GM19438 (cell line): ENCODE measurements at regions not wholly inside any gene's neighbourhood (a gene's known extent, or its start where the extent isn't known, plus 50 kb on each side); places are given as distances from the start of the nearest gene placed in this dataset.
"Not testable (repeated sequence)": the region's sequence is repeated elsewhere in the genome, so short reads cannot be mapped to it uniquely, and the experiment has no call there.

Source experiments
- ATAC-seq: cut with Tn5 transposase; IDR thresholded peaks from one replicate; pipeline ENCODE4 v1.9.1; 2021; ENCODE audit warnings: low read depth; ENCODE audit not compliant: unreplicated experiment

DNA sequence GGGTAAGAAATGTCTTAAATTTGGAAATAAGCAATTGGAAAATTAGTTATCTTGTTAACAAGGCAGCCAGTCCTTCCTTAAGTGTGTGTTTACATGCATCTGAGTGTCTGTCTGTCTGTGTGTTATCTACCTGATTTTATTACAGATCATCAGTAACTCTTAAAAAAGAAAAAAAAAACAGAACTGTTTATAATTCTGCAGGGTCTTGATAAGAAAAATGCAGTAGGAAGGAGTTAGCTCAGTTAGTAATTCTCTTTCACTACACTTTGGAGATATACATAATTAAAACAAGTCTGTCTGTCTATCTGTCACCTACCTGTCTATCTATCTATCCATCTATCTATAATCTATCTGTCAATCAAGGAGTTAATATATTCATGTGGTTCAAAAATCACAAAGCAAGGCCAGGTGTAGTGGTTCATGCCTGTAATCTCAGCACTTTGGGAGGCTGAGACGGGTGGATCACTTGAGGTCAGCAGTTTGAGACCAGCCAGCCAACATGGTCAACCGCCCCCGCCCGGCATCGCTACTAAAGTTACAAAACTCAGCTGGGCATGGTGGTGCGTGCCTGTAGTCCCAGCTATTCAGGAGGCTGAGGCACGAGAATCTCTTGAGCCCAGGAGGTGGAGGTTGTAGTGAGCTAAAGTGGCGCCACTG is 135.5 kb upstream of the SGO1 start:
- no peak for ATAC-seq

DNA sequence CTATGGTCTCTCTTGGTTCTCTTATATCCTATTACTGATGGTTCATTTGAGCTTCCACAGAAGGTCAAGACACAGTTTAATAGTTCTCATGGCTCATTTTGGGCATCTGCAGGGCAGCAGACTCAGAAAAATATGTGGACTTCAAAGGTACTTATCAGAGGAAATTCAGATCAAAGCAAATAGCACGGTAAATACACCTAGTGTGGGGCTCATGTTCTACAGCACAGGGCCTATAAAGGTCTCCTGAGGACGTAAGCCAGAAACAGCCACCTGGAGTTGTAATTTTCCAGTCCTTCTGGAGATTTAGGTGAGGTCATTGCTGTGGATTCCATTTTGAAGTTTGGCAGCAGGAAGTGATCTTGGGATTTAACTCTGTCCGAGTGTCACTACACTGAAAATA is 134.5 kb upstream of the SGO1 start:
- ATAC-seq: no peak

DNA sequence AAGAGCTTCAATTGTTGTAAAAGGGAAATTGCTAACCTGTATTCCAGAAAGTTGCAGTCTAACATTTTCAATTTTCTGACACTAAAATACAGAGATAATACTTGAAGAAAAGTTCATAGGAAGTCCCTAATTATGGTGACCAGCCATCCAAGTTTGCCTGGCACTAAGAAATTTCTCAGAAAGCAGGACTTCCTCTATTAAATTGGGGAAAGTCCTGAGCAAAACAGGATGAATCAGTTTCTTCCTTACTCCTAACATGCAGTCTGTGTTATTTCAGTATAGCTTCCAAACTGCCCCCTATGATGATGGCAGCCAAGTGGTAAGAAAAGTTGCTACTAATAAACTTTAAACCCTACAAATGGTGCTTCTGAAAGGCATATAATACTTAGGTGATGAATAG is 133.5 kb upstream of the SGO1 start:
- ATAC-seq: no peak

DNA sequence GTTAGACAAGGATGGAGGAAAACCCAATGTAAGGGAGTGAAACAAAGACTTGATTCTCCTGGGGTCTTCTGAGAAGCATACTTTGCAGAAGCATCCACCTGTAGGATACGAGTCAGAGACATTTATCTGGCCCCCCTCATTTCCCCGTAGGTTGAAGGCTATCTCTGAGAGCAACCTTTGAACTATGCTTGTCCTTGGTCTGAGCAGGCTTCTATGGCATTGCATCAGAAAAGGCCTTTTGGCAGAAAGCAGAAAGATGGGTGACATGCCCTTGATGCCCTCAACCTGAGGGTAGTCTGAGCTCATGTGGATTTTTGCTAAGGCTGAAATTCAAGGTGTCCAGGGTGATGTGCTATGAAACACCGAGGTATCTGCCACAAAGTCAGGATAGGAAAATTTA is 131.6 kb upstream of the SGO1 start:
- no peak for ATAC-seq

DNA sequence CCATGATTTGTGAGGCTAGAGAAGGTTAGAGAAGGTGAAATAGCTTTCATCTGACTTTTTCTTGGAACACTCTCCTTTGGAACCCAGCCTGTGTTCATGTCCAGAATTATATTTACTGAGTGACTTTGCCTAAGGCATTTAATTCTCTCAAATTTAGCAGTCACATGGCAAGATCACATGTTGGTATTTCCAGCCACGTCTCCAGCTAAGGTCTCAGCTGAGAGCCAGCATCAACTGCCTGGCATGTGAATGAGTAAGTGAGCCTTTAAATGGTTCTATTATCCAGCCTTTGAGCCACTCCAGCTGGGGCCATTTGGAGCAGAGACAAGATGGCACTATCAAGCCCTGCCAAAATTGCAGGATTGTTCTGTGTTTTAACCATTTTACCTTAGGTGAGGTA is 130.2 kb upstream of the SGO1 start:
- ATAC-seq: no peak

DNA sequence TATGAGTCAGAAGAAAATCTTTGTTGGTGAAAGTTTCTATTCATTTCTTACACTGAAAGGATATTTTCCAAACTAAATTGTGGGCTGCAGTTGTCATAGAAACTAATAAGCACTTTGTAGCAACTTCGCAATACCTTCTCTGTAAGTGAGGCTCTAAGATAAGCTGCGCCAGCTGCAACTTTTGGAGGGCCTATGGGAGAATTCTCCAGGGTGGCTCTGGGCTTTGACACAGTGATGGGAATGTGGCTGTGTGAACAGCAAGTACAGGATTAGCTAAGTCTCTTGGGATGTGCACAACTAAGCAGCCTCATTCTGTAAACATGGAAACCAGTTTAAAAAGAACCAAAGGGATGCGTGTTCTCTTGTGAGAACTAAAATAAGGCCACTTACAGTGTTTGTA is 124.6 kb upstream of the SGO1 start:
- ATAC-seq: no peak

DNA sequence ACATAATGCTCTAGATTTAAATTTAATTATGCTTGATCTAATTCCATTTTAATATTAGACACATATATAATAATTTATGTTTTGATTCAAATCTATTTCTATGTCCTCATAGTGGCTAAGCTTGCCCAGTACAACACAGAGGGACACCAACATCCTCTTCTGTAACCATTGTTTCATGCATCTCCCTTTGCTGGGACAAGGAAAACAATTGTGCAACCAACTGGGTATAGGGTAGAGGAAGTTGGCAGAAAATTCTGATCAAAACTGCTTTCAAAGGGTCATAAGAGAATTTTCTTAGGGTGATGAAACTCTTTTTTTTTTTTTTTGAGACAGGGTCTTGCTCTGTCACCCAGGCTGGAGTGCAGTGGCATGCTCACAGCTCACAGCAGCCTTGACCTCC is 121.4 kb upstream of the SGO1 start:
- ATAC-seq: no peak

DNA sequence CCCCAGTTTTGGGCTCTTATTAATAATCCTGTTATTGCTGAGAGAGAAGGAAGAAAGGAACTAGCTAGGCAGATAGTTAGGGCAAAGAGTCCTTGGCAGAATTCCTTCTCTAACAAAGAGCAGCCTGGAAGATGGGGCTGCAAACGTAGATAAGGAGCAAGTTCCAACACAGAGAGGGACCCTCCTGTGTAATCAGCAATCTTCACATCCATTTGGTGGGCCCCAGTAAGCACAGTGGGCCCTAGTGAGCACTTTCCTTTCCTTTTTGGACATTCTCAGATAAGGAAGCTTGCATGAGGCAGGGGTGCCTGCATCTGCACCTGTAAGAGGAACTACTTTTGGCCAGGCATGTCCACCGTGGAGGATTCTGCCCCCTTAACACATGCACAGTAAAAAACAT is 119.6 kb upstream of the SGO1 start:
- ATAC-seq: no peak

DNA sequence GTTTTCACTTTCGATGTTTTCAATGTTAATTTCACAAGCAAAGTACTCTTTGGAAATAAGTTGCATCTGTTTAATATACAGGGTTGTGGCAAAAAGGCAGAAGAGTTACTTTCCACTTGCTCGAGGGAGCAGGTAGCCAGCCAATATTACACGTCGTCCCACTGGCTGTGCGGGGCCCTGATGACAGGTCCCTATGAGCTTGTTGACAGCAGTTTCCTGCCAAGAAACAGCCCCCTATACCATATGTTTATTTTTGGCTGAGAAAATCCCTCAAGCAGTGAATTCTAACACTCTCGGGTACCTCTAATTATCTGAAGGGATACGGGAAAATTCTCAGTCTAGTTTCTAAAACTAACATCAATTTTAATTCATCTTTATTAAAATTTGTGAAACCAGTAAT is 116.8 kb upstream of the SGO1 start:
- ATAC-seq: no peak

DNA sequence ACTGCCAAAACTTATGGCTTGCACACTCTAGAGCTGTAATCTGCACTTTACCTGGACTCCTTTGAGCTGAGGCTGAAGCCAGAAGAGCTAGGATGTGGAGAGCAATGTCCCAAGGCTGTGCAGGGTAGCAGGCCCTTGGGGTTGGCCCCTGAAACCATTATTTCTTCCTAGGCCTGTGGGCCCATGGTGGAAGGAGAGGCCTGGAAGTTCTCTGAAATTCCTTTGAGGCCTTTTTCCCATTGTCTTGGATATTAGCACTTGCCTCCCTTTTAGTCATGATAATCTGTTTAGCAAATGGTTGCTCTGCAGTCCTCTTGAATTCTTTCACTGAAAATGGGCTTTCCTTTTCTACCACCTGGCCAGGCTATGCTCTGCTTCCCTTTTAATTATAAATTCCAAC is 102.0 kb upstream of the SGO1 start:
- ATAC-seq: no peak

DNA sequence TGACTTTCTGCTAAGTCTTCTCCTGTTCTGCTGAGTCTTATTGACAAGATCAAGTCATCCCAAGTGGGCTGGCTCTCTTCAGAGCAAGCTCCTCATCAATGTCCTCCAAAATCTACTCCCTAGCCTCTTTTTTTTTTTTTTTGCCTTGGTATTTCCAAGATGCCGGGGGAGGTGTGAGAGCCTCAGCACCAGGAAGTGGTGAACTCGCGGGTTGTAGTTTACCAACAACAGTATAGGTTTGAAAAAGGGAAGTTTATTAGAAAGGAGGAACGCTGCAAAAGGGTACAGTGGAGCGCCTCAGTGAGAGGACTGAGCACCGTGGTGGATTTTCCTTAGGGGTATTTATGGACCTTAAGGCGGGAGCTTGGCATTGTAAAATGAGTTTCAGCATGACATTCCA is 94.3 kb upstream of the SGO1 start:
- no peak for ATAC-seq

DNA sequence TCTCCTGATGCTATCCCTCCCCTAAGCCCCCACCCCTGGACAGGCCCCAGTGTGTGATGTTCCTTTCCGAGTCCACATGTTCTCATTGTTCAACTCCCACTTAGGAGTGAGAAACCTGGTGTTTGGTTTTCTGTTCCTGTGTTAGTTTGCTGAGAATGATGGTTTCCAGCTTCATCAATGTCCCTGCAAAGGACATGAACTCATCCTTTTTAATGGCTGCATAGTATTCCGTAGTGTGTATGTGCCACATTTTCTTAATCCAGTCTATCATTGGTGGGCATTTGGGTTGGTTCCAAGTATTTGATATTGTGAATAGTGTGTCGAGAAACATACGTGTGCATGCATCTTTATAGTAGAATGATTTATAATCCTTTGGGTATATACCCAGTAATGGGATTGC is 80.0 kb upstream of the SGO1 start:
- ATAC-seq: not testable (repeated sequence)

DNA sequence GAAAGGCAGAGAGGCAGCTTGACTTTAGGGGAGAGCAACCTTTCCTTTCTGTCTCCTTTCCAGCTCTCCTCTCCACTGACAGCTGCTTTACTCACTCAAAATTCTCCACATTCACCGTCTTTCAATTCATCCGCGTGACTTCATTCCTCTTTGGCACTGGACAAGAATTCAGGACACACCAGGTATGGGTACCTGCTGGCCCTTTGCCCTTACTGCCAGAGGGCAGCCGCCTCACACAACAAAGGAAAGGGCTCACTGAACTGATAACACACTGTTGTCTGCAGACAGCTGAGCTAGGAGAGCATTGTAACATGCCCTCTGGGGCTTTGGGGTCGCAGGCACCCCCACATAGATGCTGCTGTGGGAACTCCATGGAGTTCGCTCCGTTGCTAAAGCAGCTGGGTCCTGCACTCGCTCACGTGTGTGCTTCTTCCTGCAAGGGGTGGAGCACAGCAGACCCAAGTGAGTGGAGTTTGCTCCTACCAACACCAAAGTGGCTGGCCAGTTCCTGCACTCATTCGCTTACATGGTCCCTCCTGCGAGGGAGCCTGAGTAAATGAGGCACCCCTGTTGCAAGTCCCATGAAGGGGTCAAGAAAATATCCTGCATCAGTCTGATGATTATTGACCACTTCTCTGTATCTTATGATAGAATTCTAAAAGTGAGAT is 79.0 kb upstream of the SGO1 start:
- ATAC-seq: no peak

DNA sequence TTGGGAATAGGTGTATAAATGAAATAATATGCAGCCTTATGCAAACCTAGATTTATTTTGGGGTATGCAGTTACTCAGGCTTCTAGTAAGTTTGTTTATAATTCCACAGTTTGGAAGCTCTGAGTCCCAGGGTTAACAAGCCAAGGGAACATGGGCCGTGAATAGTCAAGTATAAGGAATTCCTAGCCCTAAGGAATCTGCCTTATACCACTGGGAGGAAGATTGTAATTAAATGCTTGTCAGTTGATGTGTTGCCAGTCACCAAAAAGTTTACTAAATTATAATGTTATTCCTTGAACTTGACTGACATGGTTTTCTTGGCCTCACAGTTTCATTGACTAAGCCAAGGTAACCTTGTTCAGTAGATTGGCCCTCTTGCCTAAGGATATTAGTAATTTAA is 72.4 kb upstream of the SGO1 start:
- ATAC-seq: no peak

DNA sequence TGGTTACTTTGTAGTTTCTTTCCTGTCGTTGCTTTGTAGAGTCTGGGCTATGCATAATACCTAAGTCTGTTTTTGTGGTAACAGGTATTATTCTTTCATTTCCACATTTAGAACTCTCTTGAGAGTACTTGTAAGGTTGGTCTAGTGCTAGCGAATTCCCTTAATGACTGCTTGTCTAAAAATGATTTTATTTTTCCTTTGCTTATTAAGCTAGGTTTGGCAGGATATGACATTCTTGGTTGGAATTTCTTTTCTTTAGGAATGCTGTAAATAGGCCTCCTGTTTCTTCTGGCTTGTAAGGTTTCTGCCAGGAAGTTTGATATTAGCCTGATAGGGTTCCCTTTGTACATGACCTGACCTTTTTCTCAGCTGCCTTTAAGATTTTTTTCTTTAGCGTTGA is 70.1 kb upstream of the SGO1 start:
- ATAC-seq: no peak

DNA sequence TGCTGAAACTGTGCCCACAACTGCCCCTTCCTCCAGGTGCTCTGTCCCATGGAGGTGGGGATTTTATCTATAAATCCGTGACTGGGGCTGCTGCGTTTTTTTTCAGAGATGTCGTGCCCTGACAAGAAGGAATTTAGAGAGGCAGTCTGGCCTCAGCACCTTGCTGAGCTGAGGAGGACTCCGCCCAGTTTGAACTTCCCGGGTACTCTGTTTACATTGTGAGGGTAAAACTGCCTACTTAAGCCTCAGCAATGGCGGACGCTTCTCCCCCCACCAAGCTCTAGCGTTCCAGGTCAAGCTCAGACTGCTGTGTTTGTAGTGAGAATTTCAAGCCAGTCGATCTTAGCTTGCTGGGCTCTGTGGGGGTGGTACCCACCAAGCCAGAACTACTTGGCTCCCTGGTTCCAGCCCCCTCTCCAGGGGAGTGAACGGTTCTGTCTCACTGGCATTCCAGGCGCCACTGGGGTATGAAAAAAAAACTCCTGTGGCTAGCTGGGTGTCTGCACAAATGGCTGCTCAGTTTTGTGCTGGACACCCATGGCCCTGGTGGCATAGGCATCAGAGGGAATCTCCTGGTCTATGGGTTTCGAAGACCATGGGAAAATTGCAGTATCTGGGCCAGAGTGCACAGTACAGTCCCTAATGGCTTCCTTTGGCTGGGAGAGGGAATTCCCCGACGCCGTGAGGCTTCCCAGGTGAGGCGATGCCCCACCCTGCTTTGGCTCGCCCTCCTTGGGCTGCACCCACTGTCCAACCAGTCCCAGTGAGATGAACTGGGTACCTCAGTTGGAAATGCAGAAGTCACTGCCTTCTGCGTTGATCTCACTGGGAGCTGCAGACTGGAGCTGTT is 68.5 kb upstream of the SGO1 start:
- no peak for ATAC-seq

DNA sequence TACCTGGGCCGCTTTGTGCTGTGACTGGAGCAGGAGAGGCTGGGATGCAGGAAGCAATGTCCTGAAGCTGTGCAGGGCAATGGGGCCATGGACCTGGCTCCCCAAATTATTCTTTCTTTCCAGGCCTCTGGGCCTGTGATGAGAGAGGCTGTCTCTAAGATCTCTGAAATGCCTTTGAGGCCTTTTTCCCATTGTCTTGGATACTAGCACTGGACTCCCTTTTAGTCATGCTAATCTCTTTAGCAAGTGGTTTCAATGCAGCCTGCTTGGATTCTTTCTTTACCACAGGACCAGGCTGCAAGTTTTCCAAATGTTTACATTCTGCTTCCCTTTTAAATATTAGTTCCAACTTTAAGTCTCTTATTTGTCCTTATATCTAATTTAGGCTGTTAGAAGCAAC is 64.8 kb upstream of the SGO1 start:
- ATAC-seq: no peak

DNA sequence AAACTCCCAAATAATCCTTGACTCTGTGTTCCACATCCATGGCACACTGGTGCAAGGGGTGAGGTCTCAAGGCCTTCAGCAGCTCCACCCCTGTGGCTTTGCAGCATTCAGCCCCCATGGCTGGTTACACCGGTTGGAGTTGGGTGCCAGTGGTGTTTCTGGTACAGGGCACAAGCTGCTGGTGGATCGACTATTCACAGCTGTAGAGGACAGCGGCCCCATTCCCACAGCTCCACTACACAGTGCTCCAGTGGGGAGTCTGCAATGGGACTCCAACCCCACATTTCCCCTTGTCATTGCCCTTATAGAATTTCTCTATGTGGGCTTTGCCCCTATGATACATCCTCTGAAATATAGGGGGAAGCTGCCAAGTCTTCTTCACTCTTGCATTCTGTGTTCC is 64.3 kb upstream of the SGO1 start:
- ATAC-seq: no peak

DNA sequence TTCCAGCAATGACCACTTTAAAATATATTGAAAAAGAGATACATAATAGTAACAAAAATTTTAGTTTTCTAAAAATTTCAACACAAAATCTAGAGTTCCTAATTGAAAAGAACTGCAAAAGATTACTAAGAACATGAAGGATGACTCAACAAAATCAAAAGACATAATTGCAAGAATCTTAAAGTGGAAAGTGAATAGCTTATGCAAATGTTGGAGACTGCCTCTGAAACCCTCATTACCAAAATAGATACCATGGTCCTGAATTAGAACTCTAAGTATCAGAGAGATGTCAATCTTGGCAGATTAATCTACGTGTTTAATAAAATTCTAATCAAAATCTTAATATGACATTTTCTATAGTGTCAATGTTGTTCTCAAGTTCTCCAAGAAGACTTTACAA is 60.7 kb upstream of the SGO1 start:
- no peak for ATAC-seq

DNA sequence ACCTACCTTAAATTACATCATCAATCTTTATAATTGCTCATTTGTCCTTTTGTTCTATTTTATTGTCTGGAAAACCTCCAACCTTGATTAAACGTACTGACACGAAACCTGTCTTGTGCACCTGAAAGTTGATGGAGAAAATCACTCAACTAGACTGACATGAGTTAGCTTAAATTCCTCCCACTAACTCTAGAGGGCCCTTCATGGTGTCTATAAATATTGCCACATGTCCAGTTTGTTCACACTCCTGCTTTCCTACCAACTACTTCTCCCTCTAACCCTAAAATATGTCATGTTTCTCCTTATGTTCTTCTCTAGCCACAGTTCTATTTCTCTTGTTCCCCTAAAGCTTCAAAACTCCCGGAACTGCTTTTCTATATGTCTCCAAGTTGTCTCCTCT is 59.8 kb upstream of the SGO1 start:
- ATAC-seq: no peak

DNA sequence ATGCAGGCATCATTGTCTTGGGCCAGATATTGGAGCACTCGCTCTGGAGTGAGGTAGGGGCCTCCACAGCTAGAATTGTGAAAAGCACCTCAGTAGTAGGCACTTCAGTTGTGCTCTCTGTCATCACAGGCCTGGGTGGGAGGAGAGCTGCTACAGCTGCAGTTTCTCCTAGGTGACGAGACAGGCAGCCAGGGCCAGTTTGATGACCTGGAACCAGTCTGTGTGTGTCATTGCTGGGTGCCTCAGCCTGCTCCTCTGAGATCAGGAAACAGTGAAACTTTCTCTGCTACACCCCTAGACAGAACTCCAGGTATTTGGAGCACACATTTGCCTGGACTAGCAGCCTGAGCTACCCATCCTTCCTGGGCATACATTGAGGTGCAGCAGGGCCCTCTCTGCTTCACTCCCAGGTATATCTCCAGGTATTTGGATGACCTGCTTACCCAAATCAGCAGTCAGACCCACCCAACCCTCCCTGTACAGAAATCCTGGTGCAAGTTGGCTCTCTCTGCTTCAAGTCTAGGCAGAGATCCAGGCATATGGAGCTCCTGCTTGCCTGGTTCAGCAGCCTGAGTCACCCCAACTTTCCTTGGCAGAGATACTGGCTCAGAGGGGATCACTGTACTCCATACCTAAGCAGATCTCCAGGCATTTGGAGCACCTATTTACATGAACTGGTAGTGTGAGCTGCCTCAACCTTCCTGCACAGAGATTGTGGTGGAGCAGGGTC is 54.3 kb upstream of the SGO1 start:
- ATAC-seq: no peak
